ENCODE measurements at regions not wholly inside any gene's neighbourhood (a gene's known extent, or its start where the extent isn't known, plus 50 kb on each side); places are given as distances from the start of the nearest gene placed in this dataset.

DNA sequence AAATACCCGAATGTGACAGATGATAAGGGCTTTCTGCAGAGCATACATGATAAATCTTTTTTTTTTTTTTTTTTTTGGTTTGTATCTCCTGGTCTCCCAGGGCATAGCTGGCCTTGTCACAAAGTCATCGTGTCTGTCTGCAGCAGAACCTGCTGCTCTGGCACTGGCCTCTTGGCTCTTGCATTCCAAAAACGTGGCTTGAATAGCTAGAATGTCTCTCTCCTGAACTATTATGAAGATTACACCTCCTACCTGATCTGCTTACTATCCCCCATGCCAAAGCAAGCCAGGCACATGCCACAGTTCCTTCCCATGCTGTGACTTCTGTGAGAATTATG is 50.4 kb upstream of the SCRG1 start (continued):
- TF ChIP-seq, protein P1, sequence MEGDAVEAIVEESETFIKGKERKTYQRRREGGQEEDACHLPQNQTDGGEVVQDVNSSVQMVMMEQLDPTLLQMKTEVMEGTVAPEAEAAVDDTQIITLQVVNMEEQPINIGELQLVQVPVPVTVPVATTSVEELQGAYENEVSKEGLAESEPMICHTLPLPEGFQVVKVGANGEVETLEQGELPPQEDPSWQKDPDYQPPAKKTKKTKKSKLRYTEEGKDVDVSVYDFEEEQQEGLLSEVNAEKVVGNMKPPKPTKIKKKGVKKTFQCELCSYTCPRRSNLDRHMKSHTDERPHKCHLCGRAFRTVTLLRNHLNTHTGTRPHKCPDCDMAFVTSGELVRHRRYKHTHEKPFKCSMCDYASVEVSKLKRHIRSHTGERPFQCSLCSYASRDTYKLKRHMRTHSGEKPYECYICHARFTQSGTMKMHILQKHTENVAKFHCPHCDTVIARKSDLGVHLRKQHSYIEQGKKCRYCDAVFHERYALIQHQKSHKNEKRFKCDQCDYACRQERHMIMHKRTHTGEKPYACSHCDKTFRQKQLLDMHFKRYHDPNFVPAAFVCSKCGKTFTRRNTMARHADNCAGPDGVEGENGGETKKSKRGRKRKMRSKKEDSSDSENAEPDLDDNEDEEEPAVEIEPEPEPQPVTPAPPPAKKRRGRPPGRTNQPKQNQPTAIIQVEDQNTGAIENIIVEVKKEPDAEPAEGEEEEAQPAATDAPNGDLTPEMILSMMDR (IDR thresholded peaks at IDR 0.05; ENCODE audit: control extremely low read depth in 1 of 3, insufficient read depth in 1 of 3, low read depth in 1 of 3, low read length in 3 of 3): no peak

Measured in H1 (cell line).